Neural progenitor cell (in vitro differentiated cells): ENCODE measurements at regions not wholly inside any gene's neighbourhood (a gene's known extent, or its start where the extent isn't known, plus 50 kb on each side); places are given as distances from the start of the nearest gene placed in this dataset.

ENCODE experiments used
- EZH2 ChIP-seq: fragments of 200-600 bp; sonication (generic); IDR thresholded peaks from 2 replicates; pipeline ENCODE4 v1.6.1; 2017; ENCODE audit warnings: antibody characterized with exemption, mild to moderate bottlenecking, moderate library complexity
- EZH2phosphoT487 ChIP-seq: fragments of 200-600 bp; sonication (generic); IDR thresholded peaks from 2 replicates; pipeline ENCODE4 v1.6.1; 2017; ENCODE audit warnings: antibody characterized with exemption
- TF ChIP-seq, protein P1 (sequence below): fragments of 200-600 bp; sonication (generic); IDR thresholded peaks from 2 replicates; pipeline ENCODE4 v1.5.1; 2017; ENCODE audit warnings: antibody characterized with exemption, mild to moderate bottlenecking

DNA sequence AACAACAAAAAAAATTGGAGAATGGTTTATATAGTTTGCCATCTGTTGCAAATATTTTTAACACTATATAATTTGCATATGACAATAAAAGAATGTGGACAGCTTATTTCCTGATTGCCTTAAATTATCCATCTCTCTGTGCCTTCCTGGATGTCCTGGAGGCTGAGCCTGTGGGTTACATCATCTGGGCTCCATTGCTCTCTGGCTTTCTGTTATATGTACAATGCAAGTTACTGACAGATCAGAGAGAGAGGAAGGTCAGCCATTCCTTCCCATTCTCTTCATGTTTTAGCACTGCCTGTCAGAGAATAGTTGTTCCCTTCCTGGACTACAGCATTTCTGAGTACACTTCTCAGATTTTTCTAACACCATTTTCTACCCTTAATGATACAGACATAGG, 758.3 kb upstream of the PCDH20 start:
- TF ChIP-seq, protein P1, sequence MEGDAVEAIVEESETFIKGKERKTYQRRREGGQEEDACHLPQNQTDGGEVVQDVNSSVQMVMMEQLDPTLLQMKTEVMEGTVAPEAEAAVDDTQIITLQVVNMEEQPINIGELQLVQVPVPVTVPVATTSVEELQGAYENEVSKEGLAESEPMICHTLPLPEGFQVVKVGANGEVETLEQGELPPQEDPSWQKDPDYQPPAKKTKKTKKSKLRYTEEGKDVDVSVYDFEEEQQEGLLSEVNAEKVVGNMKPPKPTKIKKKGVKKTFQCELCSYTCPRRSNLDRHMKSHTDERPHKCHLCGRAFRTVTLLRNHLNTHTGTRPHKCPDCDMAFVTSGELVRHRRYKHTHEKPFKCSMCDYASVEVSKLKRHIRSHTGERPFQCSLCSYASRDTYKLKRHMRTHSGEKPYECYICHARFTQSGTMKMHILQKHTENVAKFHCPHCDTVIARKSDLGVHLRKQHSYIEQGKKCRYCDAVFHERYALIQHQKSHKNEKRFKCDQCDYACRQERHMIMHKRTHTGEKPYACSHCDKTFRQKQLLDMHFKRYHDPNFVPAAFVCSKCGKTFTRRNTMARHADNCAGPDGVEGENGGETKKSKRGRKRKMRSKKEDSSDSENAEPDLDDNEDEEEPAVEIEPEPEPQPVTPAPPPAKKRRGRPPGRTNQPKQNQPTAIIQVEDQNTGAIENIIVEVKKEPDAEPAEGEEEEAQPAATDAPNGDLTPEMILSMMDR: no peak
- TF ChIP-seq EZH2: no peak
- TF ChIP-seq EZH2phosphoT487: no peak
